ENCODE measurements at regions not wholly inside any gene's neighbourhood (a gene's known extent, or its start where the extent isn't known, plus 50 kb on each side); places are given as distances from the start of the nearest gene placed in this dataset.

GRCh38 chr12:116480210-116480810 is 78.9 kb upstream of the MAP1LC3B2 start:
- DNase-seq (ENCODE audit: low read depth in 1 of 2, low spot score in 1 of 2): no peak

GRCh38 chr12:116481726-116482125 is 77.5 kb upstream of the MAP1LC3B2 start:
- DNase-seq (ENCODE audit: low read depth in 1 of 2, low spot score in 1 of 2): no peak

GRCh38 chr12:116482179-116482578 is 77.0 kb upstream of the MAP1LC3B2 start:
- DNase-seq (ENCODE audit: low read depth in 1 of 2, low spot score in 1 of 2): no peak

GRCh38 chr12:116482859-116483258 is 76.3 kb upstream of the MAP1LC3B2 start:
- no peak for DNase-seq (ENCODE audit: low read depth in 1 of 2, low spot score in 1 of 2)

- no peak for DNase-seq (ENCODE audit: low read depth in 1 of 2, low spot score in 1 of 2)
Measured at GRCh38 chr12:116483959-116484750, 75.0 kb upstream of the MAP1LC3B2 start.

- DNase-seq (ENCODE audit: low read depth in 1 of 2, low spot score in 1 of 2): no peak
Measured at GRCh38 chr12:116484807-116485206, 74.4 kb upstream of the MAP1LC3B2 start.

- no peak for DNase-seq (ENCODE audit: low read depth in 1 of 2, low spot score in 1 of 2)
Measured at GRCh38 chr12:116489116-116489515, 70.1 kb upstream of the MAP1LC3B2 start.

- DNase-seq (ENCODE audit: low read depth in 1 of 2, low spot score in 1 of 2): no peak
Measured at GRCh38 chr12:116490471-116490870, 68.7 kb upstream of the MAP1LC3B2 start.

- DNase-seq (ENCODE audit: low read depth in 1 of 2, low spot score in 1 of 2): no peak
Measured at GRCh38 chr12:116492703-116493324, 66.4 kb upstream of the MAP1LC3B2 start.

- no peak for DNase-seq (ENCODE audit: low read depth in 1 of 2, low spot score in 1 of 2)
Measured at GRCh38 chr12:116495260-116495659, 63.9 kb upstream of the MAP1LC3B2 start.

- no peak for DNase-seq (ENCODE audit: low read depth in 1 of 2, low spot score in 1 of 2)
Measured at GRCh38 chr12:116497051-116497591, 62.1 kb upstream of the MAP1LC3B2 start.

- no peak for DNase-seq (ENCODE audit: low read depth in 1 of 2, low spot score in 1 of 2)
Measured at GRCh38 chr12:116498471-116498870, 60.7 kb upstream of the MAP1LC3B2 start.

- DNase-seq (ENCODE audit: low read depth in 1 of 2, low spot score in 1 of 2): no peak
Measured at GRCh38 chr12:116502141-116502725, 56.9 kb upstream of the MAP1LC3B2 start.

GRCh38 chr12:116502989-116503496 is 56.1 kb upstream of the MAP1LC3B2 start:
- DNase-seq (ENCODE audit: low read depth in 1 of 2, low spot score in 1 of 2): no peak

GRCh38 chr12:116504438-116504837 is 54.7 kb upstream of the MAP1LC3B2 start:
- no peak for DNase-seq (ENCODE audit: low read depth in 1 of 2, low spot score in 1 of 2)

- DNase-seq (ENCODE audit: low read depth in 1 of 2, low spot score in 1 of 2): no peak
Measured at GRCh38 chr12:116506697-116507064, 52.5 kb upstream of the MAP1LC3B2 start.

- no peak for DNase-seq (ENCODE audit: low read depth in 1 of 2, low spot score in 1 of 2)
Measured at GRCh38 chr12:116508145-116509121, 50.7 kb upstream of the MAP1LC3B2 start.
